Mesothelial cell of epicardium (in vitro differentiated cells): ENCODE measurements at regions not wholly inside any gene's neighbourhood (a gene's known extent, or its start where the extent isn't known, plus 50 kb on each side); places are given as distances from the start of the nearest gene placed in this dataset.
"Not testable (repeated sequence)": the region's sequence is repeated elsewhere in the genome, so short reads cannot be mapped to it uniquely, and the experiment has no call there.

Experiments
- DNase-seq, 2 experiments: peaks; one replicate each; pipeline ENCODE4 v3.0.0; 2021; ENCODE audit warnings: low spot score in 2 of 2; ENCODE audit not compliant: unreplicated experiment in 2 of 2
- H3K27ac Mint-ChIP-seq: 2 replicates; pipeline ENCODE4 v1.8.0; 2021; ENCODE audit warnings: mixed read lengths
- H3K27me3 Mint-ChIP-seq: 2 replicates; pipeline ENCODE4 v1.8.0; 2021; ENCODE audit warnings: low read depth, mixed read lengths
- H3K36me3 Mint-ChIP-seq: 2 replicates; pipeline ENCODE4 v1.8.0; 2021; ENCODE audit warnings: mixed read lengths
- H3K4me1 Mint-ChIP-seq: 2 replicates; pipeline ENCODE4 v1.8.0; 2021; ENCODE audit warnings: mixed read lengths
- H3K4me3 Mint-ChIP-seq: 2 replicates; pipeline ENCODE4 v1.8.0; 2021; ENCODE audit warnings: mild to moderate bottlenecking, moderate library complexity, mixed read lengths
- H3K9me3 Mint-ChIP-seq: 2 replicates; pipeline ENCODE4 v1.8.0; 2021; ENCODE audit warnings: mixed read lengths
- CTCF ChIP-seq: fragments of 200-600 bp; sonication (generic); IDR thresholded peaks from one replicate; pipeline ENCODE4 v1.5.0; 2021; ENCODE audit warnings: antibody characterized with exemption; ENCODE audit not compliant: unreplicated experiment

- H3K9me3 Mint-ChIP-seq = no peaks in the 10 kb centered on the region
- H3K27ac Mint-ChIP-seq = no peak overlapping the region
- no peaks in the 10 kb centered on the region for H3K36me3 Mint-ChIP-seq
- TF ChIP-seq CTCF = no peak
- no peaks in the 10 kb centered on the region for H3K4me1 Mint-ChIP-seq
- no peak overlapping the region for H3K4me3 Mint-ChIP-seq
- H3K27me3 Mint-ChIP-seq = no peaks in the 10 kb centered on the region
- DNase-seq = no peak
Observed at GRCh38 chr6:68502946-68503345, 132.1 kb upstream of the ADGRB3 start.

GRCh38 chr6:68497927-68498326 lies 137.2 kb upstream of the ADGRB3 start:
- Mint-ChIP-seq H3K9me3 (peaks cover 12% of the 10 kb centered on the region), H3K36me3 (no peaks in the 10 kb centered on the region)
- no peak for TF ChIP-seq CTCF

GRCh38 chr6:68494880-68495279 lies 140.2 kb upstream of the ADGRB3 start:
- not testable (repeated sequence) for H3K36me3 Mint-ChIP-seq, H3K27me3 Mint-ChIP-seq, H3K4me1 Mint-ChIP-seq, H3K27ac Mint-ChIP-seq, DNase-seq, H3K4me3 Mint-ChIP-seq
- peaks cover 18% of the 10 kb centered on the region for H3K9me3 Mint-ChIP-seq

More at GRCh38 chr6:68497927-68498326, 137.2 kb upstream of the ADGRB3 start:
- no peaks in the 10 kb centered on the region for H3K4me1 Mint-ChIP-seq
- H3K27me3 Mint-ChIP-seq = no peaks in the 10 kb centered on the region
- H3K4me3 Mint-ChIP-seq = no peak overlapping the region
- DNase-seq = no peak
- no peak overlapping the region for H3K27ac Mint-ChIP-seq

- no peak overlapping the region for H3K27ac Mint-ChIP-seq
- no peak for TF ChIP-seq CTCF
- no peaks in the 10 kb centered on the region for H3K9me3 Mint-ChIP-seq
- no peak for DNase-seq
- H3K36me3 Mint-ChIP-seq = no peaks in the 10 kb centered on the region
- H3K27me3 Mint-ChIP-seq = peaks cover 4% of the 10 kb centered on the region
- peaks cover 3% of the 10 kb centered on the region for H3K4me1 Mint-ChIP-seq
- H3K4me3 Mint-ChIP-seq = no peak overlapping the region
Observed at GRCh38 chr6:68476611-68477010, 158.5 kb upstream of the ADGRB3 start.

- Mint-ChIP-seq H3K4me3 (no peak overlapping the region), H3K27me3 (peaks cover 4% of the 10 kb centered on the region), H3K4me1 (peaks cover 3% of the 10 kb centered on the region), H3K27ac (no peak overlapping the region), H3K9me3 (no peaks in the 10 kb centered on the region), H3K36me3 (no peaks in the 10 kb centered on the region)
- TF ChIP-seq CTCF = no peak
- DNase-seq = no peak
Observed at GRCh38 chr6:68473433-68474210, 161.5 kb upstream of the ADGRB3 start.

GRCh38 chr6:68468244-68468884 lies 166.7 kb upstream of the ADGRB3 start:
- Mint-ChIP-seq H3K27me3 (no peaks in the 10 kb centered on the region), H3K4me1 (peaks cover under 1% of the 10 kb centered on the region), H3K36me3 (no peaks in the 10 kb centered on the region), H3K4me3 (no peak overlapping the region), H3K9me3 (peaks cover 3% of the 10 kb centered on the region), H3K27ac (no peak overlapping the region)
- DNase-seq = no peak
- TF ChIP-seq CTCF = no peak
